Caco-2 (cell line): ENCODE measurements at regions not wholly inside any gene's neighbourhood (a gene's known extent, or its start where the extent isn't known, plus 50 kb on each side); places are given as distances from the start of the nearest gene placed in this dataset.

Experiments
- BruUV-seq: library from RNA; stranded (reverse); fragments of 400-500 nt; replicated peaks from 2 replicates; lab custom pipeline; 2021; lab: Mats Ljungman, UMichigan
- CTCF ChIA-PET: fragments of 300-600 bp; sonication (Branson Sonifier 250); formaldehyde crosslinking; loops from one replicate; lab custom pipeline; 2022; ENCODE audit warnings: antibody characterized with exemption; lab: Charles Lee
- POLR2A ChIA-PET: fragments of 300-600 bp; sonication (Branson Sonifier 250); formaldehyde crosslinking; loops from one replicate; lab custom pipeline; 2022; ENCODE audit warnings: antibody characterized with exemption; lab: Charles Lee
- DNase-seq, 2 experiments: peaks; one replicate each; pipeline versions ENCODE4 v3.0.0 to v3.0.0-alpha.2; 2020 to 2022
- H3K27me3 ChIP-seq: replicated peaks from 2 replicates; pipeline ENCODE4 v1.6.0; 2011; ENCODE audit warnings: low read length; ENCODE audit not compliant: control insufficient read depth, insufficient read depth
- H3K36me3 ChIP-seq: 2 replicates; pipeline ENCODE4 v1.5.1; 2011; ENCODE audit warnings: low read length; ENCODE audit not compliant: control insufficient read depth, insufficient read depth
- H3K4me1 ChIP-seq: fragments of 250-450 bp; sonication (Bioruptor Pico); 2 replicates; pipeline ENCODE4 v1.5.1; 2020; ENCODE audit warnings: mild to moderate bottlenecking
- H3K4me3 ChIP-seq: 2 replicates; pipeline ENCODE4 v1.5.1; 2011; ENCODE audit warnings: low read depth, mild to moderate bottlenecking, control low read depth, low read length
- H3K9me3 ChIP-seq: fragments of 250-450 bp; sonication (Bioruptor Pico); 2 replicates; pipeline ENCODE4 v1.5.1; 2020; ENCODE audit warnings: mild to moderate bottlenecking, moderate library complexity
- H3K27ac Mint-ChIP-seq: one replicate; pipeline ENCODE4 v1.8.0; 2022; ENCODE audit warnings: mixed read lengths; ENCODE audit not compliant: unreplicated experiment
- H3K27me3 Mint-ChIP-seq: one replicate; pipeline ENCODE4 v1.8.0; 2022; ENCODE audit warnings: mixed read lengths; ENCODE audit not compliant: insufficient read depth, unreplicated experiment
- H3K36me3 Mint-ChIP-seq: one replicate; pipeline ENCODE4 v1.8.0; 2022; ENCODE audit warnings: mild to moderate bottlenecking, mixed read lengths; ENCODE audit not compliant: insufficient read depth, unreplicated experiment
- H3K4me1 Mint-ChIP-seq: one replicate; pipeline ENCODE4 v1.8.0; 2022; ENCODE audit warnings: low read depth, mixed read lengths; ENCODE audit not compliant: unreplicated experiment
- H3K4me3 Mint-ChIP-seq: one replicate; pipeline ENCODE4 v1.8.0; 2022; ENCODE audit warnings: mild to moderate bottlenecking, moderate library complexity, mixed read lengths; ENCODE audit not compliant: unreplicated experiment
- H3K9me3 Mint-ChIP-seq: one replicate; pipeline ENCODE4 v1.8.0; 2022; ENCODE audit warnings: mixed read lengths; ENCODE audit not compliant: unreplicated experiment
- intact Hi-C: fragments of 100-400 bp; cut with micrococcal nuclease; formaldehyde crosslinking; loops from one replicate; pipeline ENCODE4 v1.10.0; 2022; ENCODE audit not compliant: unreplicated experiment
- TF ChIP-seq, protein P1 (sequence below), 2 experiments: fragments of 200-600 bp in 1 of 2; IDR thresholded peaks; 1 replicate in 1 of 2; 2 replicates in 1 of 2; pipeline versions ENCODE4 v1.5.1 to v1.8.0; 2011 to 2022; ENCODE audit warnings: antibody characterized with exemption in 1 of 2, control low read depth in 1 of 2, inconsistent platforms in 1 of 2, low read depth in 1 of 2, low read length in 1 of 2, mild to moderate bottlenecking in 1 of 2, moderate library complexity in 1 of 2; ENCODE audit not compliant: insufficient read depth in 1 of 2, severe bottlenecking in 1 of 2, unreplicated experiment in 1 of 2

DNA sequence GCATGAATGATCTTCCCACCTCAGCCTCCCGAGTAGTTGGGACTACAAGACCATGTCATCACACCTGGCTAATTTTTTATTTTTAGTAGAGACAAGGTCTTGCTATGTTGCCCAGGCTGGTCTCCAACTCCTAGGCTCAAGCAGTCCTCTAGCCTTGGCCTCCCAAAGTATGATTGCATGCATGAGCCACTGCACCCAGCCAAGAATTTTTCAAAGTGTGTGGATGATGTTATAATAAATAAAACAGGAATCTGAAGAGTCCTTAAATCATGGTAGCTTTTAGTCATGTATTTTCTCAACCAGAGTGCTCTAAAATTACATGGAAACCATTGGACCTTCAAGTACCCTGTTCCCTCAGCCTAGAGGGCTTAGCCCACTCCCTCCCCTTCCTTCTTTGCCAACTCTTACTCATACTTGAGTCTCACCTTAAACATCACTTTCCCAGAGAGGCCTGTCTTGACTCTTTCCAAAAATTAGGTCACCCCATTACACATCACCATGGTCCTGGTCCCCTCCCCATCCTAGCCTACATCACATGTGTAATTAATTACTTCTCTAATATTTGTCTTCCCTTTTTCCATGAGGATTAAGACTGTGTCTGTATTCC lies 52.2 kb upstream of the BICDL1 start:
- Mint-ChIP-seq H3K4me3 (no peak overlapping the region), H3K9me3 (no peaks in the 10 kb centered on the region), H3K27me3 (peaks cover 4% of the 10 kb centered on the region), H3K27ac (no peak overlapping the region), H3K4me1 (no peaks in the 10 kb centered on the region), H3K36me3 (no peaks in the 10 kb centered on the region)
- BruUV-seq, result no TSS peak
- intact Hi-C loops, result no loop called here
- Histone ChIP-seq H3K27me3 (no peaks in the 10 kb centered on the region), H3K9me3 (no peaks in the 10 kb centered on the region), H3K4me3 (no peak overlapping the region), H3K36me3 (no peaks in the 10 kb centered on the region), H3K4me1 (no peaks in the 10 kb centered on the region)
- ChIA-PET CTCF (no interaction called here), POLR2A (no interaction called here)
- no peak for DNase-seq
- TF ChIP-seq, protein P1, sequence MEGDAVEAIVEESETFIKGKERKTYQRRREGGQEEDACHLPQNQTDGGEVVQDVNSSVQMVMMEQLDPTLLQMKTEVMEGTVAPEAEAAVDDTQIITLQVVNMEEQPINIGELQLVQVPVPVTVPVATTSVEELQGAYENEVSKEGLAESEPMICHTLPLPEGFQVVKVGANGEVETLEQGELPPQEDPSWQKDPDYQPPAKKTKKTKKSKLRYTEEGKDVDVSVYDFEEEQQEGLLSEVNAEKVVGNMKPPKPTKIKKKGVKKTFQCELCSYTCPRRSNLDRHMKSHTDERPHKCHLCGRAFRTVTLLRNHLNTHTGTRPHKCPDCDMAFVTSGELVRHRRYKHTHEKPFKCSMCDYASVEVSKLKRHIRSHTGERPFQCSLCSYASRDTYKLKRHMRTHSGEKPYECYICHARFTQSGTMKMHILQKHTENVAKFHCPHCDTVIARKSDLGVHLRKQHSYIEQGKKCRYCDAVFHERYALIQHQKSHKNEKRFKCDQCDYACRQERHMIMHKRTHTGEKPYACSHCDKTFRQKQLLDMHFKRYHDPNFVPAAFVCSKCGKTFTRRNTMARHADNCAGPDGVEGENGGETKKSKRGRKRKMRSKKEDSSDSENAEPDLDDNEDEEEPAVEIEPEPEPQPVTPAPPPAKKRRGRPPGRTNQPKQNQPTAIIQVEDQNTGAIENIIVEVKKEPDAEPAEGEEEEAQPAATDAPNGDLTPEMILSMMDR (IDR thresholded peaks at IDR 0.05; ENCODE audit: insufficient read depth in 1 of 2, low read depth in 1 of 2, low read length in 1 of 2, severe bottlenecking in 1 of 2, unreplicated experiment in 1 of 2), result no peak

DNA sequence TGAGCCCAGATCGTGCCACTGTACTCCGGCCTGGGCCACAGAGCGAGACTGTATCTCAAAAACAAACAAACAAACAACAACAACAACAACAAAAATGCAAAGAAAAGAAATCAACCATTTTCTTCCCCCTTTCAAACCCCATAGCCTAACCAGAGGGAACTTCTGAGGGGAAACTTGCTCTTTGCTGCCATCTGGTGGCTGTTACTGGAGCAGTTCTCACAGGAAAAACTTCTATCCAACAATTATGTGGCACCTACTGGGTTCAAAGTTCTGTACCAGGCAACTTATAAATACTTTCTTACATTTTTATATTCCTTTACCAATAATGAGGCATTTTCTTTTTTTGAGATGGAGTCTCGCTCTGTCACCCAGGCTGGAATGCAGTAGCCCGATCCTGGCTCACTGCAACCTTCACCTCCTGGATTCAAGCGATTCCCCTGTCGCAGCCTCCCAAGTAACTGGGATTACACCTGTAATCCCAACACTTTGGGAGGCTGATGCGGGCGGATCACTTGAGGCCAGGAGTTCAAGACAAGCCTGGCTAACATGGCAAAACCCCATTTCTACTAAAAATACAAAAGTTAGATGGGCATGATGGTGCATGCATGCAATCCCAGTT lies 50.9 kb upstream of the BICDL1 start:
- Mint-ChIP-seq H3K36me3 (no peaks in the 10 kb centered on the region), H3K4me3 (no peak overlapping the region), H3K27ac (no peak overlapping the region), H3K27me3 (peaks cover 4% of the 10 kb centered on the region), H3K4me1 (no peaks in the 10 kb centered on the region), H3K9me3 (no peaks in the 10 kb centered on the region)
- ChIA-PET CTCF (no interaction called here), POLR2A (no interaction called here)
- Histone ChIP-seq H3K4me3 (no peak overlapping the region), H3K27me3 (no peaks in the 10 kb centered on the region), H3K36me3 (no peaks in the 10 kb centered on the region), H3K9me3 (no peaks in the 10 kb centered on the region), H3K4me1 (no peaks in the 10 kb centered on the region)
- peak; percentile 53 to 66 for DNase-seq
- TF ChIP-seq, protein P1 (IDR thresholded peaks at IDR 0.05; ENCODE audit: insufficient read depth in 1 of 2, low read depth in 1 of 2, low read length in 1 of 2, severe bottlenecking in 1 of 2, unreplicated experiment in 1 of 2), result peak; percentile 79 to 83
- intact Hi-C loops, result no loop called here
- no TSS peak for BruUV-seq
